Lower leg skin (tissue), 3 donors: ENCODE measurements at regions not wholly inside any gene's neighbourhood (a gene's known extent, or its start where the extent isn't known, plus 50 kb on each side); places are given as distances from the start of the nearest gene placed in this dataset.

ENCODE experiments used
- POLR2A ChIP-seq, 2 donors: fragments of 450-650 bp; IDR thresholded peaks; one replicate each; pipeline ENCODE4 v1.6.1; 2016 to 2017; ENCODE audit warnings: antibody characterized with exemption in 2 of 2, mild to moderate bottlenecking in 1 of 2, moderate library complexity in 1 of 2
- TF ChIP-seq, protein P1 (sequence below), 3 donors: fragments of 450-650 bp; IDR thresholded peaks; one replicate each; pipeline ENCODE4 v1.5.1; 2016; ENCODE audit warnings: antibody characterized with exemption in 3 of 3, mild to moderate bottlenecking in 3 of 3, moderate library complexity in 2 of 3

DNA sequence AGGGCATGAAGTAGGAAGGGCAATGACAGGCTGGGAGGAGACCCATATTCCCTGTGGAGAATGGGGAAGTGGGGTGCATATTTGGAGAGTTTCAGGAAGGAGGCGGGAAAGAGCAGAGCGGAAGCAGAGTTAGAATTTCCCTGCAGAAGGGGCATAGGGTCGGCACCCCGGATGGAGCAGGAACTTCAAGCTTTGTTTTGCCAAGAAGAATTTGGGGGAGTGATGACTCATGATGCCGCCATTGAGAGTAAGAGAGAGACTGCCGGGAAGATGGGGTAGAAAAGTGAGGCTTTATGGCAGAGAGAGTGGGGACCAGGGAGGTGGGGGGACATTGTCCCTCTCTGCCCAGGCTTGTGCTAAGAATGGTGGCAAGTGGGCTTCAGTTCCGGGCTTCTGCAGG, 50.3 kb upstream of the EPB41L1 start:
- TF ChIP-seq POLR2A (IDR thresholded peaks at IDR 0.05): no peak
- TF ChIP-seq, protein P1, sequence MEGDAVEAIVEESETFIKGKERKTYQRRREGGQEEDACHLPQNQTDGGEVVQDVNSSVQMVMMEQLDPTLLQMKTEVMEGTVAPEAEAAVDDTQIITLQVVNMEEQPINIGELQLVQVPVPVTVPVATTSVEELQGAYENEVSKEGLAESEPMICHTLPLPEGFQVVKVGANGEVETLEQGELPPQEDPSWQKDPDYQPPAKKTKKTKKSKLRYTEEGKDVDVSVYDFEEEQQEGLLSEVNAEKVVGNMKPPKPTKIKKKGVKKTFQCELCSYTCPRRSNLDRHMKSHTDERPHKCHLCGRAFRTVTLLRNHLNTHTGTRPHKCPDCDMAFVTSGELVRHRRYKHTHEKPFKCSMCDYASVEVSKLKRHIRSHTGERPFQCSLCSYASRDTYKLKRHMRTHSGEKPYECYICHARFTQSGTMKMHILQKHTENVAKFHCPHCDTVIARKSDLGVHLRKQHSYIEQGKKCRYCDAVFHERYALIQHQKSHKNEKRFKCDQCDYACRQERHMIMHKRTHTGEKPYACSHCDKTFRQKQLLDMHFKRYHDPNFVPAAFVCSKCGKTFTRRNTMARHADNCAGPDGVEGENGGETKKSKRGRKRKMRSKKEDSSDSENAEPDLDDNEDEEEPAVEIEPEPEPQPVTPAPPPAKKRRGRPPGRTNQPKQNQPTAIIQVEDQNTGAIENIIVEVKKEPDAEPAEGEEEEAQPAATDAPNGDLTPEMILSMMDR (IDR thresholded peaks at IDR 0.05): no peak
